Calu3 (cell line): ENCODE measurements at regions not wholly inside any gene's neighbourhood (a gene's known extent, or its start where the extent isn't known, plus 50 kb on each side); places are given as distances from the start of the nearest gene placed in this dataset.

Experiments used
- BruUV-seq: library from RNA; stranded (reverse); fragments of 400-500 nt; replicated peaks from 2 replicates; lab custom pipeline; 2021; lab: Mats Ljungman, UMichigan
- CTCF ChIA-PET: fragments of 300-600 bp; sonication (Branson Sonifier 250); formaldehyde crosslinking; loops from one replicate; lab custom pipeline; 2022; ENCODE audit warnings: antibody characterized with exemption; lab: Charles Lee
- DNase-seq: peaks from one replicate; pipeline ENCODE4 v3.0.0; 2022
- H3K27ac Mint-ChIP-seq: one replicate; pipeline ENCODE4 v1.8.0; 2022; ENCODE audit warnings: mixed read lengths; ENCODE audit not compliant: unreplicated experiment
- H3K27me3 Mint-ChIP-seq: one replicate; pipeline ENCODE4 v1.8.0; 2022; ENCODE audit warnings: mixed read lengths; ENCODE audit not compliant: unreplicated experiment
- H3K36me3 Mint-ChIP-seq: one replicate; pipeline ENCODE4 v1.8.0; 2022; ENCODE audit warnings: mild to moderate bottlenecking, moderate library complexity, mixed read lengths; ENCODE audit not compliant: insufficient read depth, unreplicated experiment
- H3K4me1 Mint-ChIP-seq: one replicate; pipeline ENCODE4 v1.8.0; 2022; ENCODE audit warnings: mild to moderate bottlenecking, low read depth, mixed read lengths; ENCODE audit not compliant: unreplicated experiment
- H3K4me3 Mint-ChIP-seq: one replicate; pipeline ENCODE4 v1.8.0; 2022; ENCODE audit warnings: mild to moderate bottlenecking, low read depth, moderate library complexity, mixed read lengths; ENCODE audit not compliant: unreplicated experiment
- H3K9me3 Mint-ChIP-seq: one replicate; pipeline ENCODE4 v1.8.0; 2022; ENCODE audit warnings: low read depth, mixed read lengths; ENCODE audit not compliant: unreplicated experiment
- CTCF ChIP-seq: fragments of 200-600 bp; IDR thresholded peaks from one replicate; pipeline ENCODE4 v1.8.0; 2022; ENCODE audit warnings: antibody characterized with exemption; ENCODE audit not compliant: unreplicated experiment
- intact Hi-C: fragments of 100-400 bp; cut with micrococcal nuclease; formaldehyde crosslinking; loops from one replicate; pipeline ENCODE4 v1.10.0; 2022; ENCODE audit not compliant: unreplicated experiment

- Mint-ChIP-seq H3K27ac (no peak overlapping the region), H3K36me3 (no peaks in the 10 kb centered on the region), H3K4me1 (no peaks in the 10 kb centered on the region), H3K4me3 (no peak overlapping the region), H3K27me3 (peaks cover 81% of the 10 kb centered on the region), H3K9me3 (no peaks in the 10 kb centered on the region)
- no TSS peak for BruUV-seq
- CTCF ChIA-PET = no interaction called here
- no peak for TF ChIP-seq CTCF
- DNase-seq = no peak
- intact Hi-C loops = no loop called here
Measured at GRCh38 chr16:66070140-66070917, 296.2 kb upstream of the CDH5 start.

GRCh38 chr16:66069587-66069986 lies 296.9 kb upstream of the CDH5 start:
- H3K36me3 Mint-ChIP-seq = no peaks in the 10 kb centered on the region
- BruUV-seq = no TSS peak
- TF ChIP-seq CTCF = no peak
- H3K27ac Mint-ChIP-seq = no peak overlapping the region
- no peaks in the 10 kb centered on the region for H3K4me1 Mint-ChIP-seq
- CTCF ChIA-PET = no interaction called here
- intact Hi-C loops = no loop called here
- peaks cover 89% of the 10 kb centered on the region for H3K27me3 Mint-ChIP-seq
- H3K4me3 Mint-ChIP-seq = no peak overlapping the region
- DNase-seq = no peak
- H3K9me3 Mint-ChIP-seq = no peaks in the 10 kb centered on the region

GRCh38 chr16:66066404-66066803 lies 300.1 kb upstream of the CDH5 start:
- no peaks in the 10 kb centered on the region for H3K4me1 Mint-ChIP-seq
- CTCF ChIA-PET = no interaction called here

GRCh38 chr16:66065925-66066324 lies 300.6 kb upstream of the CDH5 start:
- Mint-ChIP-seq H3K9me3 (no peaks in the 10 kb centered on the region), H3K4me3 (no peak overlapping the region), H3K4me1 (no peaks in the 10 kb centered on the region), H3K36me3 (no peaks in the 10 kb centered on the region), H3K27me3 (peaks cover 93% of the 10 kb centered on the region), H3K27ac (no peak overlapping the region)
- CTCF ChIA-PET = no interaction called here
- intact Hi-C loops = no loop called here
- DNase-seq = no peak
- no peak for TF ChIP-seq CTCF
- BruUV-seq = no TSS peak

More at GRCh38 chr16:66066404-66066803, 300.1 kb upstream of the CDH5 start:
- Mint-ChIP-seq H3K4me3 (no peak overlapping the region), H3K9me3 (no peaks in the 10 kb centered on the region), H3K27ac (no peak overlapping the region), H3K27me3 (peaks cover 93% of the 10 kb centered on the region), H3K36me3 (no peaks in the 10 kb centered on the region)
- intact Hi-C loops = no loop called here
- BruUV-seq = no TSS peak
- no peak for TF ChIP-seq CTCF
- no peak for DNase-seq
